Neural cell (in vitro differentiated cells): ENCODE measurements at regions not wholly inside any gene's neighbourhood (a gene's known extent, or its start where the extent isn't known, plus 50 kb on each side); places are given as distances from the start of the nearest gene placed in this dataset.

ENCODE experiments used
- CTCF ChIP-seq: fragments of 450-650 bp; IDR thresholded peaks from 2 replicates; pipeline ENCODE4 v1.5.1; 2014; ENCODE audit warnings: antibody characterized with exemption, mild to moderate bottlenecking, moderate library complexity; ENCODE audit not compliant: poor library complexity, severe bottlenecking
- POLR2AphosphoS5 ChIP-seq: IDR thresholded peaks from 2 replicates; pipeline ENCODE4 v1.6.1; 2012
- REST ChIP-seq: IDR thresholded peaks from 2 replicates; pipeline ENCODE4 v1.6.1; 2012; ENCODE audit warnings: borderline replicate concordance

GRCh38 chr13:76363682-76364289 lies 522.4 kb downstream of the KCTD12 start:
- TF ChIP-seq POLR2AphosphoS5 (no peak), CTCF (no peak), REST (no peak)
